Neutrophil (primary cell): ENCODE measurements at regions not wholly inside any gene's neighbourhood (a gene's known extent, or its start where the extent isn't known, plus 50 kb on each side); places are given as distances from the start of the nearest gene placed in this dataset.
"Not testable (repeated sequence)": the region's sequence is repeated elsewhere in the genome, so short reads cannot be mapped to it uniquely, and the experiment has no call there.

ENCODE experiments used
- H3K27ac ChIP-seq: fragments of 200-600 bp; sonication (generic); 2 replicates; pipeline ENCODE4 v1.5.1; 2016; ENCODE audit warnings: mild to moderate bottlenecking, moderate library complexity
- H3K27me3 ChIP-seq: fragments of 200-600 bp; sonication (generic); 2 replicates; pipeline ENCODE4 v1.6.0; 2016; ENCODE audit warnings: mild to moderate bottlenecking
- H3K36me3 ChIP-seq: fragments of 200-600 bp; sonication (generic); 2 replicates; pipeline ENCODE4 v1.5.1; 2017
- H3K4me1 ChIP-seq, 2 experiments: fragments of 200-600 bp in 1 of 2; sonication (generic) in 1 of 2; 1 replicate in 1 of 2; 2 replicates in 1 of 2; pipeline versions ENCODE4 v1.5.1 to v1.6.1; 2013 to 2016; ENCODE audit warnings: low read depth in 1 of 2, low read length in 1 of 2, mild to moderate bottlenecking in 1 of 2, moderate library complexity in 1 of 2; ENCODE audit not compliant: control insufficient read depth in 1 of 2, insufficient read depth in 1 of 2
- H3K4me3 ChIP-seq, 2 experiments: fragments of 200-600 bp in 1 of 2; sonication (generic) in 1 of 2; 1 replicate in 1 of 2; 2 replicates in 1 of 2; pipeline ENCODE4 v1.5.1; 2013 to 2016; ENCODE audit warnings: low read depth in 1 of 2, low read length in 1 of 2, mild to moderate bottlenecking in 1 of 2, moderate library complexity in 1 of 2
- H3K9me3 ChIP-seq: fragments of 200-600 bp; sonication (generic); 2 replicates; pipeline ENCODE4 v1.5.1; 2016
- CTCF ChIP-seq: fragments of 200-600 bp; sonication (generic); IDR thresholded peaks from 2 replicates; pipeline ENCODE4 v1.5.1; 2016; ENCODE audit warnings: antibody characterized with exemption

GRCh38 chr22:22754961-22755777 is 110.8 kb downstream of the GGTLC2 start:
- Histone ChIP-seq H3K4me1 (peaks cover 0 to 6% of the 10 kb centered on the region in 2 experiments), H3K9me3 (no peaks in the 10 kb centered on the region), H3K36me3 (no peaks in the 10 kb centered on the region), H3K27me3 (no peaks in the 10 kb centered on the region), H3K27ac (no peak overlapping the region), H3K4me3 (no peak overlapping the region)
- no peak for TF ChIP-seq CTCF

- no peak overlapping the region for H3K4me3 ChIP-seq
- H3K27ac ChIP-seq: no peak overlapping the region
Measured at GRCh38 chr22:22755778-22756100, 111.3 kb downstream of the GGTLC2 start.

GRCh38 chr22:22756109-22756508 is 111.7 kb downstream of the GGTLC2 start:
- Histone ChIP-seq H3K27ac (no peak overlapping the region), H3K4me3 (no peak overlapping the region), H3K4me1 (peaks cover 0 to 6% of the 10 kb centered on the region in 2 experiments), H3K27me3 (no peaks in the 10 kb centered on the region), H3K9me3 (no peaks in the 10 kb centered on the region), H3K36me3 (no peaks in the 10 kb centered on the region)
- no peak for TF ChIP-seq CTCF

More at GRCh38 chr22:22755778-22756100, 111.3 kb downstream of the GGTLC2 start:
- H3K9me3 ChIP-seq: no peaks in the 10 kb centered on the region
- peaks cover 0 to 6% of the 10 kb centered on the region in 2 experiments for H3K4me1 ChIP-seq
- H3K36me3 ChIP-seq: no peaks in the 10 kb centered on the region
- no peak for TF ChIP-seq CTCF
- no peaks in the 10 kb centered on the region for H3K27me3 ChIP-seq

GRCh38 chr22:22756551-22757201 is 112.3 kb downstream of the GGTLC2 start:
- not testable (repeated sequence) for H3K4me1 ChIP-seq, H3K9me3 ChIP-seq, H3K27me3 ChIP-seq, H3K36me3 ChIP-seq, H3K27ac ChIP-seq, H3K4me3 ChIP-seq

GRCh38 chr22:22758101-22758807 is 113.8 kb downstream of the GGTLC2 start:
- not testable (repeated sequence) for H3K9me3 ChIP-seq, H3K27ac ChIP-seq, H3K27me3 ChIP-seq, H3K4me3 ChIP-seq, H3K36me3 ChIP-seq, H3K4me1 ChIP-seq

GRCh38 chr22:22759371-22759770 is 115.0 kb downstream of the GGTLC2 start:
- no peak overlapping the region for H3K27ac ChIP-seq
- no peaks in the 10 kb centered on the region for H3K27me3 ChIP-seq
- no peak for TF ChIP-seq CTCF
- H3K36me3 ChIP-seq: no peaks in the 10 kb centered on the region
- H3K9me3 ChIP-seq: no peaks in the 10 kb centered on the region
- no peaks in the 10 kb centered on the region for H3K4me1 ChIP-seq
- H3K4me3 ChIP-seq: no peak overlapping the region
